AG04450 (cell line): ENCODE measurements at regions not wholly inside any gene's neighbourhood (a gene's known extent, or its start where the extent isn't known, plus 50 kb on each side); places are given as distances from the start of the nearest gene placed in this dataset.
"Not testable (repeated sequence)": the region's sequence is repeated elsewhere in the genome, so short reads cannot be mapped to it uniquely, and the experiment has no call there.

ENCODE experiments used
- CTCF ChIA-PET: fragments of 300-600, 350-600 bp; formaldehyde crosslinking; extraction: SDS; loops from one replicate; lab custom pipeline; 2022; ENCODE audit warnings: antibody characterized with exemption, inconsistent platforms; lab: Charles Lee
- POLR2A ChIA-PET: fragments of 350-600 bp; formaldehyde crosslinking; extraction: SDS; loops from one replicate; lab custom pipeline; 2021; ENCODE audit warnings: antibody characterized with exemption, inconsistent platforms; lab: Yijun Ruan, JAX
- DNase-seq: peaks from one replicate; pipeline ENCODE4 v3.0.0-alpha.2; 2011; ENCODE audit warnings: low read depth, low spot score
- H3K27ac ChIP-seq: one replicate; pipeline ENCODE4 v1.5.1; 2012; ENCODE audit warnings: low read depth, low read length, control low read depth
- H3K27me3 ChIP-seq: one replicate; pipeline ENCODE4 v1.6.0; 2012; ENCODE audit warnings: low read length; ENCODE audit not compliant: control insufficient read depth, insufficient read depth
- H3K4me3 ChIP-seq: 2 replicates; pipeline ENCODE4 v1.5.1; 2011; ENCODE audit warnings: mild to moderate bottlenecking, low read depth, low read length, control low read depth
- H3K9me3 ChIP-seq: 2 replicates; pipeline ENCODE4 v1.5.1; 2012; ENCODE audit warnings: low read length; ENCODE audit not compliant: control insufficient read depth, insufficient read depth
- CTCF ChIP-seq: IDR thresholded peaks from 2 replicates; pipeline ENCODE4 v1.5.1; 2011; ENCODE audit warnings: low read depth, low read length, control low read depth, inconsistent platforms

GRCh38 chr1:114251573-114251939 lies 97.9 kb upstream of the SYT6 start:
- TF ChIP-seq CTCF = no peak
- no peak for DNase-seq
- no peak overlapping the region for H3K4me3 ChIP-seq
- H3K27me3 ChIP-seq = peaks cover 4% of the 10 kb centered on the region
- ChIA-PET CTCF (no interaction called here), POLR2A (no interaction called here)
- no peak overlapping the region for H3K27ac ChIP-seq
- H3K9me3 ChIP-seq = no peaks in the 10 kb centered on the region

- H3K4me3 ChIP-seq = no peak overlapping the region
- H3K27me3 ChIP-seq = peaks cover 4% of the 10 kb centered on the region
- TF ChIP-seq CTCF = no peak
- no peak overlapping the region for H3K27ac ChIP-seq
- ChIA-PET POLR2A (no interaction called here), CTCF (no interaction called here)
- no peaks in the 10 kb centered on the region for H3K9me3 ChIP-seq
- DNase-seq = no peak
These were observed 97.3 kb upstream of the SYT6 start for GRCh38 chr1:114250683-114251572.

GRCh38 chr1:114249691-114250090 lies 96.0 kb upstream of the SYT6 start:
- POLR2A ChIA-PET = no interaction called here
- peaks cover 4% of the 10 kb centered on the region for H3K27me3 ChIP-seq
- DNase-seq = no peak
- H3K9me3 ChIP-seq = no peaks in the 10 kb centered on the region
- no peak for TF ChIP-seq CTCF
- H3K4me3 ChIP-seq = no peak overlapping the region
- CTCF ChIA-PET = no interaction called here
- H3K27ac ChIP-seq = no peak overlapping the region

GRCh38 chr1:114248162-114248561 lies 94.5 kb upstream of the SYT6 start:
- no peak overlapping the region for H3K27ac ChIP-seq
- ChIA-PET POLR2A (no interaction called here), CTCF (interaction anchor here (0.8 kb wide), 1 partner anchor 34 kb away, joined by 3 read pairs; no protein-coding TSS in a partner anchor)
- no peaks in the 10 kb centered on the region for H3K9me3 ChIP-seq
- TF ChIP-seq CTCF = no peak
- no peak for DNase-seq
- H3K27me3 ChIP-seq = peaks cover 4% of the 10 kb centered on the region
- H3K4me3 ChIP-seq = no peak overlapping the region

GRCh38 chr1:114242531-114243210 lies 89.0 kb upstream of the SYT6 start:
- H3K27ac ChIP-seq, H3K27me3 ChIP-seq, H3K9me3 ChIP-seq, DNase-seq, POLR2A ChIA-PET, CTCF ChIA-PET, H3K4me3 ChIP-seq: not testable (repeated sequence)
